SK-N-SH treated with all-trans-retinoic acid at 6 μM for 48 hours (cell line): ENCODE measurements at regions not wholly inside any gene's neighbourhood (a gene's known extent, or its start where the extent isn't known, plus 50 kb on each side); places are given as distances from the start of the nearest gene placed in this dataset.
A peak's percentile ranks its signal among the peaks of the same experiment; 100 is the strongest.

Source experiments
- CSDC2 ChIP-seq: fragments of 250-450 bp; sonication (Bioruptor Pico); IDR thresholded peaks from 2 replicates; pipeline ENCODE4 v1.5.0; 2020; ENCODE audit warnings: mild to moderate bottlenecking, moderate library complexity
- ISL1 ChIP-seq: fragments of 250-450 bp; sonication (Bioruptor Pico); IDR thresholded peaks from 2 replicates; pipeline ENCODE4 v2.1.2; 2022; ENCODE audit warnings: mild to moderate bottlenecking, moderate library complexity
- OSR1 ChIP-seq: fragments of 250-450 bp; sonication (Bioruptor Pico); IDR thresholded peaks from 2 replicates; pipeline ENCODE4 v1.8.0; 2022; ENCODE audit warnings: moderate library complexity, mild to moderate bottlenecking, inconsistent platforms
- PATZ1 ChIP-seq: fragments of 250-450 bp; sonication (Bioruptor Pico); IDR thresholded peaks from 2 replicates; pipeline ENCODE4 v1.8.0; 2020; ENCODE audit warnings: mild to moderate bottlenecking, moderate library complexity, borderline replicate concordance
- PPARA ChIP-seq: fragments of 250-450 bp; sonication (Bioruptor Pico); IDR thresholded peaks from 2 replicates; pipeline ENCODE4 v1.5.0; 2020; ENCODE audit warnings: mild to moderate bottlenecking, borderline replicate concordance
- RARB ChIP-seq: fragments of 250-450 bp; sonication (Bioruptor Pico); IDR thresholded peaks from 2 replicates; pipeline ENCODE4 v1.8.0; 2021; ENCODE audit warnings: mild to moderate bottlenecking, moderate library complexity
- TOX ChIP-seq: fragments of 250-450 bp; sonication (Bioruptor Pico); IDR thresholded peaks from 2 replicates; pipeline ENCODE4 v1.8.0; 2021; ENCODE audit warnings: mild to moderate bottlenecking, moderate library complexity, borderline replicate concordance
- TSHZ2 ChIP-seq: fragments of 250-450 bp; sonication (Bioruptor Pico); IDR thresholded peaks from 2 replicates; pipeline ENCODE4 v1.5.0; 2020; ENCODE audit warnings: mild to moderate bottlenecking, moderate library complexity
- ZFP30 ChIP-seq: fragments of 450-650 bp; formaldehyde crosslinking; IDR thresholded peaks from 2 replicates; pipeline ENCODE4 v1.5.0; 2022; ENCODE audit warnings: mild to moderate bottlenecking, moderate library complexity
- ZNF565 ChIP-seq: fragments of 450-650 bp; formaldehyde crosslinking; conservative IDR thresholded peaks from 2 replicates; pipeline ENCODE4 v1.5.0; 2020; ENCODE audit warnings: low read depth, mild to moderate bottlenecking, moderate library complexity
- ZNF70 ChIP-seq: fragments of 450-650 bp; formaldehyde crosslinking; IDR thresholded peaks from 2 replicates; pipeline ENCODE4 v1.5.0; 2020; ENCODE audit warnings: mild to moderate bottlenecking, moderate library complexity
- TF ChIP-seq, protein P1 (sequence below): fragments of 250-450 bp; sonication (Bioruptor Pico); IDR thresholded peaks from 2 replicates; pipeline ENCODE4 v1.5.1; 2020; ENCODE audit warnings: low read depth, mild to moderate bottlenecking, moderate library complexity

GRCh38 chr21:27213303-27213702, 246.4 kb upstream of the ADAMTS5 start:
- TF ChIP-seq ZNF70 (CRISPR knock-in tag) (no peak), RARB (CRISPR knock-in tag) (no peak), ISL1 (peak; percentile 70), PATZ1 (no peak), TSHZ2 (CRISPR knock-in tag) (no peak), CSDC2 (CRISPR knock-in tag) (no peak), PPARA (CRISPR knock-in tag) (no peak), OSR1 (no peak), TOX (CRISPR knock-in tag) (no peak), ZNF565 (no peak), ZFP30 (CRISPR knock-in tag) (no peak)
- TF ChIP-seq, protein P1, sequence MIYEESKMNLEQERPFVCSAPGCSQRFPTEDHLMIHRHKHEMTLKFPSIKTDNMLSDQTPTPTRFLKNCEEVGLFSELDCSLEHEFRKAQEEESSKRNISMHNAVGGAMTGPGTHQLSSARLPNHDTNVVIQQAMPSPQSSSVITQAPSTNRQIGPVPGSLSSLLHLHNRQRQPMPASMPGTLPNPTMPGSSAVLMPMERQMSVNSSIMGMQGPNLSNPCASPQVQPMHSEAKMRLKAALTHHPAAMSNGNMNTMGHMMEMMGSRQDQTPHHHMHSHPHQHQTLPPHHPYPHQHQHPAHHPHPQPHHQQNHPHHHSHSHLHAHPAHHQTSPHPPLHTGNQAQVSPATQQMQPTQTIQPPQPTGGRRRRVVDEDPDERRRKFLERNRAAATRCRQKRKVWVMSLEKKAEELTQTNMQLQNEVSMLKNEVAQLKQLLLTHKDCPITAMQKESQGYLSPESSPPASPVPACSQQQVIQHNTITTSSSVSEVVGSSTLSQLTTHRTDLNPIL (CRISPR knock-in tag): no peak
